Prostate gland (tissue), 2 donors: ENCODE measurements at regions not wholly inside any gene's neighbourhood (a gene's known extent, or its start where the extent isn't known, plus 50 kb on each side); places are given as distances from the start of the nearest gene placed in this dataset.

Source experiments
- CTCF ChIP-seq, 4 experiments: fragments of 200-600 bp in 2 of 4; fragments of 450-650 bp in 2 of 4; sonication (generic) in 2 of 4; IDR thresholded peaks; 1 replicate in 3 of 4; 2 replicates in 1 of 4; pipeline ENCODE4 v1.5.1; 2016 to 2019; ENCODE audit warnings: antibody characterized with exemption in 4 of 4, mild to moderate bottlenecking in 2 of 4, moderate library complexity in 2 of 4
- POLR2A ChIP-seq: fragments of 450-650 bp; IDR thresholded peaks from one replicate; pipeline ENCODE4 v1.6.1; 2016; ENCODE audit warnings: antibody characterized with exemption, mild to moderate bottlenecking
- POLR2AphosphoS5 ChIP-seq: sonication (generic); formaldehyde crosslinking; IDR thresholded peaks from one replicate; pipeline ENCODE4 v1.6.1; 2017; ENCODE audit warnings: antibody characterized with exemption

GRCh38 chr11:71304045-71304444, 51.7 kb upstream of the SHANK2 start:
- no peak for TF ChIP-seq CTCF (IDR thresholded peaks at IDR 0.05)
- TF ChIP-seq POLR2A: no peak
- TF ChIP-seq POLR2AphosphoS5: no peak
